H1 (cell line): ENCODE measurements at regions not wholly inside any gene's neighbourhood (a gene's known extent, or its start where the extent isn't known, plus 50 kb on each side); places are given as distances from the start of the nearest gene placed in this dataset.

Experiments
- CHD1 ChIP-seq: IDR thresholded peaks from 2 replicates; pipeline ENCODE4 v1.6.1; 2012; ENCODE audit warnings: low read depth, low read length, improper control_type of control experiment
- FOSL1 ChIP-seq: IDR thresholded peaks from 2 replicates; pipeline ENCODE4 v1.6.1; 2011; ENCODE audit warnings: mild to moderate bottlenecking, low read depth, low read length, moderate library complexity; ENCODE audit not compliant: insufficient read depth
- RAD21 ChIP-seq, 2 experiments: IDR thresholded peaks in 1 of 2; conservative IDR thresholded peaks in 1 of 2; 2 replicates each; pipeline ENCODE4 v1.6.1; 2011; ENCODE audit warnings: low read depth in 2 of 2, low read length in 2 of 2, improper control_type of control experiment in 1 of 2, inconsistent platforms in 1 of 2, mild to moderate bottlenecking in 1 of 2, moderate library complexity in 1 of 2
- SIN3A ChIP-seq, 2 experiments: IDR thresholded peaks in 1 of 2; conservative IDR thresholded peaks in 1 of 2; 2 replicates each; pipeline ENCODE4 v1.6.1; 2011 to 2012; ENCODE audit warnings: low read length in 2 of 2, improper control_type of control experiment in 1 of 2, low read depth in 1 of 2, mild to moderate bottlenecking in 1 of 2
- YY1 ChIP-seq: IDR thresholded peaks from 2 replicates; pipeline ENCODE4 v1.6.1; 2011; ENCODE audit warnings: low read depth, mild to moderate bottlenecking, low read length
- TF ChIP-seq, protein P1 (sequence below), 3 experiments: IDR thresholded peaks; 1 replicate in 2 of 3; 2 replicates in 1 of 3; pipeline versions ENCODE4 v1.5.1 to v1.6.1; 2011; ENCODE audit warnings: low read length in 3 of 3, mild to moderate bottlenecking in 3 of 3, inconsistent platforms in 2 of 3, low read depth in 1 of 3, moderate library complexity in 1 of 3; ENCODE audit not compliant: insufficient read depth in 1 of 3; ENCODE audit errors: control extremely low read depth in 1 of 3

GRCh38 chr1:187442603-187443002 lies 613.9 kb downstream of the PLA2G4A start:
- TF ChIP-seq CHD1 (no peak), RAD21 (IDR thresholded peaks at IDR 0.05 in 1 of 2, conservative IDR thresholded peaks at IDR 0.05 in 1 of 2; ENCODE audit: low read depth in 2 of 2, low read length in 2 of 2) (no peak), YY1 (no peak), SIN3A (conservative IDR thresholded peaks at IDR 0.05 in 1 of 2, IDR thresholded peaks at IDR 0.05 in 1 of 2; ENCODE audit: low read depth in 1 of 2, low read length in 2 of 2) (no peak), FOSL1 (no peak)
- TF ChIP-seq, protein P1, sequence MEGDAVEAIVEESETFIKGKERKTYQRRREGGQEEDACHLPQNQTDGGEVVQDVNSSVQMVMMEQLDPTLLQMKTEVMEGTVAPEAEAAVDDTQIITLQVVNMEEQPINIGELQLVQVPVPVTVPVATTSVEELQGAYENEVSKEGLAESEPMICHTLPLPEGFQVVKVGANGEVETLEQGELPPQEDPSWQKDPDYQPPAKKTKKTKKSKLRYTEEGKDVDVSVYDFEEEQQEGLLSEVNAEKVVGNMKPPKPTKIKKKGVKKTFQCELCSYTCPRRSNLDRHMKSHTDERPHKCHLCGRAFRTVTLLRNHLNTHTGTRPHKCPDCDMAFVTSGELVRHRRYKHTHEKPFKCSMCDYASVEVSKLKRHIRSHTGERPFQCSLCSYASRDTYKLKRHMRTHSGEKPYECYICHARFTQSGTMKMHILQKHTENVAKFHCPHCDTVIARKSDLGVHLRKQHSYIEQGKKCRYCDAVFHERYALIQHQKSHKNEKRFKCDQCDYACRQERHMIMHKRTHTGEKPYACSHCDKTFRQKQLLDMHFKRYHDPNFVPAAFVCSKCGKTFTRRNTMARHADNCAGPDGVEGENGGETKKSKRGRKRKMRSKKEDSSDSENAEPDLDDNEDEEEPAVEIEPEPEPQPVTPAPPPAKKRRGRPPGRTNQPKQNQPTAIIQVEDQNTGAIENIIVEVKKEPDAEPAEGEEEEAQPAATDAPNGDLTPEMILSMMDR (IDR thresholded peaks at IDR 0.05; ENCODE audit: control extremely low read depth in 1 of 3, insufficient read depth in 1 of 3, low read depth in 1 of 3, low read length in 3 of 3): no peak
